GM18870 (cell line): ENCODE measurements at regions not wholly inside any gene's neighbourhood (a gene's known extent, or its start where the extent isn't known, plus 50 kb on each side); places are given as distances from the start of the nearest gene placed in this dataset.
"Not testable (repeated sequence)": the region's sequence is repeated elsewhere in the genome, so short reads cannot be mapped to it uniquely, and the experiment has no call there.

Source experiments
- ATAC-seq: cut with Tn5 transposase; IDR thresholded peaks from one replicate; pipeline ENCODE4 v1.9.1; 2021; ENCODE audit warnings: moderate library complexity; ENCODE audit not compliant: unreplicated experiment

DNA sequence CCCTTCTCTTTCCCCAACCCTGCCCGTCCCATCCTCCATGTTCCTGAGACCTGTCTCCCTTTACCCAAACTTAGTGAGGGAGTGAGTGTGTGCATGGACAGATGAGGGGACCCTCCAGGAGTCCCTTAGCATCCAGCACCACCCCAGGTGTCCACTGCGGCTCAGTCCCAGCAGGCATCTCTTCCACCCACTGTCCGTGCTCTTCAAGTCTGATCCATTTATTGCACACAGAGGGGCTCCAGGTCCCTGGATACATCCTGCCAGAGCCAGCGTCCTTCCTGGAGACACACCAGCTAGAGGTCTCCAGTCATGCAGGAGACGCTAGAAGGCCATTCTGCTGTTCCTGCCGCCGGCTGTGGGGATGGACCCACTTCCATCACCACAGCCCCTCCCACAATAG lies 239.2 kb downstream of the ADGRD1 start:
- no peak for ATAC-seq

GRCh38 chr12:131194166-131194565 lies 240.5 kb downstream of the ADGRD1 start:
- ATAC-seq = no peak

DNA sequence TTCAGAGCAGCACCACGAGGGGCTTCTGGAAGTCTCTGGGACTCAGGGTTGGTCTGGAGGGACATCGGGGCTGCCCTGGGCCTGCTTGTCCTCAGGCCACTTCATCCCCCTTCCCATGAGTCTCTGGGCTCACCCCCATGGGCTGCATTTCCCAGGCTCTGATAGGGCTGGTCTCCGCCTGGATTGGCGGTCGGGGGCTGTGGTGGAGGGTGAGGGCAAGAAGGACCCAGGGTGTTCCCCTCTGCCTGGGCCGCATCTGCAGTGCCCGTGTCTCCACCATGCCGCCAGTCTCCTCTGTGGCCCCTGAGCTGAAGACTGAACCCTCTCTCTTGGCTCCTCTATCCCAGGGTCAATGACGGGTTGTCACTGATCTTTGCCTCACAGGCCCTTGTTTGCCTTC lies 242.1 kb downstream of the ADGRD1 start:
- ATAC-seq = no peak

- ATAC-seq = no peak
Observed at GRCh38 chr12:131196220-131196619, 242.5 kb downstream of the ADGRD1 start.

- no peak for ATAC-seq
Observed at GRCh38 chr12:131197490-131197889, 243.8 kb downstream of the ADGRD1 start.

- ATAC-seq = no peak
Observed at GRCh38 chr12:131199221-131199620, 245.5 kb downstream of the ADGRD1 start.

DNA sequence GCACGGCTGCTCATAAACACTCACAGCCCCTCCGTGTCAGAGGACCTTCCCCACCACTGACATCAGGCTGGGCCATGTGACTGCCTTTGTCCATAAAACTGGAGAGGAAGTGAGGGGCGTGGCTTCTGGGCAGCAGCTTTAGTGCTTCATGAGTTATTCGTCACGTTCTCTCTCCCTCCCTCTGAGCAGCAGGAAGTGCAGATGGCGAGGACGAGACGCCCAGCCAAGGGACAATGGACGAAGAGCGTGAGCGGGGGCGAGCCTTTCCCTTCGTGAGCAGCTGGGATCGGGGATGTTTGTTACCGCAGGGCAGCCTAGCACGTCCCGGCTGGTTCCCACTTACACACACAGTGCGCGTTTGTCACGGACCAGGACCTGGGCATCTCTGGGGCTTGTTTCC lies 248.2 kb downstream of the ADGRD1 start:
- ATAC-seq = not testable (repeated sequence)

DNA sequence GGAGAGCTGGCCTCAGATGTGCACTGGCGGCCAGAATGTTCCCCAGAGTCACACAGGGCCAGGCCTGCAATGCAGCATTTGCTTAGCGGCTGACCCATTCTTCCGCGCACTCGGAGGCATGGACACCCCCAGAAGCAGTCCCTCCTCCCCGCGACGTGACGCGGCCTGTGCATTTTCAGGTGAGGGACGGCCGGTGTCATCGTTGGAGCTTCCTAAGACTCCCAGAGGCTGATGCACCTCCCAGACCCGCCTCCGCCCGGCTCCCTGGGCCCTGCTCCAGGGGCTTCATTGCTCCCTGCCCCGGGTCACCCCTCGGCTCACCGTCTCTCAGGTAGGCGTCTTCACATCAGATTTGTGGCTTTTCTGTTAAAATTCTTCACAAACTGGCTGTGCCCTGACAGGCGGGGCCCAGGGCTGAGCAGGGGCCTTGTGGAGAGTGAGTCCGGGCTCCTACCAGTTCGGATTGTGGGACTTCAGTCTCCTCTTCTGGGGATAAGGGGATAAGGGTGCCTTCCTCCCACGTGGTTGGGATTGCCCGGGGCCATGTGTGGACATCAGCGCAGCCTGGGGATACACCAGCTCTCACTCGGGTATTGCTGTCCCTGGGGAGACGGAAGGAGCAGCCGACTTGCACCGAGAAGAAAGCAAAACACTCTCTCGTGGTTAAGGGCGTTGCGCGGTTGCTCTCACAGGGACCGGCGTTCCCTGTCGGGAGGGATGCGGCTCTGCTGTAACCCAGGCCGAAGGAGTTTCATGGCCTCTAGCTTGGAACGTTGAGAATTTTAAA lies 249.1 kb downstream of the ADGRD1 start:
- no peak for ATAC-seq

GRCh38 chr12:131203666-131204415 lies 250.1 kb downstream of the ADGRD1 start:
- ATAC-seq = no peak

GRCh38 chr12:131204416-131205274 lies 250.9 kb downstream of the ADGRD1 start:
- no peak for ATAC-seq

DNA sequence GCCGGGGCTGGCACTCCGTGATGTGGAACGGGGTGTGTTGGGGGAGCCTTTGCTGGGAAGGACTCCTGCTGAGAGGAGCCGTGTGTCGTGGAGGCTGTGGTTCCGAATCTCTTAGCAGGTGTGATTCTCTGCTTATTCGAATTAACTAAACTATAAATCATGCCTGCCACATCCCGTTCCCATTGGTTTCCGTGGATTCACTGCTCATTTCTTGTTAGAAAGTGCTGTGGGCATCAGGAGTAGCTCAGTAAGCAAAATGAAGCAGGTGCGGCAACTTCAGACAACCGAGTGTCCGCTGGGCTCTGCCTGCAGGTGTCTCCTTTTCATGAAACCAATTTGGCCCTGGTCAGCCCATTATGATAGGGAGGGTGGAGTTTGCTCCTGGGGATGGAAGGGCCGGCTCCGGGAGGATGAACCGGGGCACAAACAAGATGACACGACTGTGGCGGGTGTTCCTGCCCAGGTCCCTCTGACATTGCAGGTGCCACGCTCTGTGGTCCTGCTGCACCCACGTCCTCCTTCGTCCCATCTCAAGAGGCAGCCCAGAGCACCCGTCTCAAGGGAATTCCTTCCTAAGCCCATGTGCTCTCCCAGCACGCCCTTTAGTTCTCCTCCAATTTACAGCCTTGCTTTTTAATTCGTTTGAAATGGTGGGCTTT lies 251.7 kb downstream of the ADGRD1 start:
- ATAC-seq = not testable (repeated sequence)

GRCh38 chr12:131206630-131207299 lies 253.1 kb downstream of the ADGRD1 start:
- ATAC-seq = not testable (repeated sequence)

GRCh38 chr12:131207300-131207660 lies 253.6 kb downstream of the ADGRD1 start:
- ATAC-seq = not testable (repeated sequence)

GRCh38 chr12:131207841-131208240 lies 254.1 kb downstream of the ADGRD1 start:
- not testable (repeated sequence) for ATAC-seq

DNA sequence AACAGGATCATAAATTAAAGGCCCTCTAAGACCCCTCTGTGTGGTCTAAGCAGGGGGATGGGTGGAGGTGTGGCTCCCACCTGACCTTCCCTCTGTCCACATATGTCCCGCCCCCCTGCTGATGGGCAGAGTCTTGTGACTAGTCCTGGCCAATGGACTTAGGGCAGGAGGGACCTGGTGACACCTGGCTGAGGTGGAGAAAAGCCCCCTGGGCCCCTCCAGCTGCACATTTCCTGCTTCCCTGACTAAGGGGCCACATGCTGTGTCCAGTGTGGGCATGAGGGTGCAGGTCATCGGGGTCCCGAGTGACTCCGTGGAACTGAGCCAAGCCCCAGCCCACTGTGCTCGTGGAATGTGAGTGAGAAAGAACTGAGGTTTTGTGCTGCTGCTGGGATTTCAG lies 254.7 kb downstream of the ADGRD1 start:
- no peak for ATAC-seq

GRCh38 chr12:131209082-131210070 lies 255.7 kb downstream of the ADGRD1 start:
- no peak for ATAC-seq

- no peak for ATAC-seq
Observed at GRCh38 chr12:131210506-131211339, 257.0 kb downstream of the ADGRD1 start.

DNA sequence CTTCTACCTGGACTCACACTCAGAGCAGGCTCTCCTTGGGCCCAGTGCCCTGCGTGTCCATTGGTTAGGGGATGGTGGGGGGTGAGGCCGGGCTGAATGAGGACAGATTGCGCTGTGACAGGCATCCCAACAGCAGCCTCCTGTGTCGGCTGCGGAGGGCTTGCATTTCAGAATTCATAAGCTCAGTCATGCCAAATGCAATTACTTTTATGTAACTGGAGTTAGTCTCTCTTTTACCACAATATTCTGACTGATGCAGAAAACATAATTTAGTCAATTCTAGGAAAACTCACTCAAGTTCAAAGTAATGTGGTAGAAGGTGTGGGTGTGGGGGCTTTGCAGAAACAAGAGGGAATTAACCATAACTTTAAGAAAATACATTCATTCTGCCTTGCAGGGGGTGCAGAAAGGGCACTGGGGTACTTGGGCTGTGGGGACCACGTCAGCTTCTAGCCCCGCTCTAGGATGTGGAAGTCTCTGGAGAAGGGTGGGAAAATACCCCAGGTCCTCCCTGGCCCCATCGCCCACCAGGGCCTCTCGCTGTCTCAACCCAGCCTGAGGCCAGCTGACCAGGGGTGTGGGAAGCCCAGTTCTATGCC lies 257.7 kb downstream of the ADGRD1 start:
- no peak for ATAC-seq
